CD14-positive monocyte (primary cell): ENCODE measurements at regions not wholly inside any gene's neighbourhood (a gene's known extent, or its start where the extent isn't known, plus 50 kb on each side); places are given as distances from the start of the nearest gene placed in this dataset.

Source experiments
- DNase-seq, 3 donors: peaks; one replicate each; pipeline ENCODE4 v3.0.0-alpha.2; 2011 to 2022
- H2AFZ ChIP-seq: 2 replicates; pipeline ENCODE4 v1.6.0; 2012; ENCODE audit warnings: mild to moderate bottlenecking, low read depth, low read length, inconsistent platforms; ENCODE audit not compliant: insufficient read depth, poor library complexity, severe bottlenecking
- H3K27ac ChIP-seq, 2 donors: 1 replicate in 1 of 2; 2 replicates in 1 of 2; pipeline ENCODE4 v1.5.1; 2012 to 2013; ENCODE audit warnings: low read length in 2 of 2, control low read depth in 1 of 2, inconsistent platforms in 1 of 2, low read depth in 1 of 2, mild to moderate bottlenecking in 1 of 2
- H3K27me3 ChIP-seq, 2 donors: one replicate each; pipeline versions ENCODE4 v1.6.0 to v1.6.1; 2011 to 2013; ENCODE audit warnings: low read length in 2 of 2; ENCODE audit not compliant: control insufficient read depth in 2 of 2, insufficient read depth in 2 of 2
- H3K36me3 ChIP-seq, 2 donors: replicated peaks in 1 of 2; 1 replicate in 1 of 2; 2 replicates in 1 of 2; pipeline versions ENCODE4 v1.5.1 to v1.6.1; 2012 to 2013; ENCODE audit warnings: low read length in 2 of 2, control low read depth in 1 of 2, inconsistent platforms in 1 of 2, mild to moderate bottlenecking in 1 of 2; ENCODE audit not compliant: insufficient read depth in 2 of 2, control insufficient read depth in 1 of 2
- H3K4me1 ChIP-seq, 2 donors: 1 replicate in 1 of 2; 2 replicates in 1 of 2; pipeline versions ENCODE4 v1.5.1 to v1.6.1; 2012 to 2013; ENCODE audit warnings: low read length in 2 of 2, control low read depth in 1 of 2, inconsistent platforms in 1 of 2, mild to moderate bottlenecking in 1 of 2, moderate library complexity in 1 of 2; ENCODE audit not compliant: insufficient read depth in 2 of 2, control insufficient read depth in 1 of 2
- H3K4me2 ChIP-seq: replicated peaks from 2 replicates; pipeline ENCODE3; 2012; ENCODE audit warnings: low read length, moderate library complexity, mild to moderate bottlenecking; ENCODE audit not compliant: poor library complexity, severe bottlenecking; ENCODE audit errors: extremely low read depth
- H3K4me3 ChIP-seq, 3 experiments: fragments of 200-600 bp in 1 of 3; sonication (generic) in 1 of 3; replicated peaks in 1 of 3; 1 replicate in 2 of 3; 2 replicates in 1 of 3; pipeline ENCODE4 v1.5.1; 2011 to 2013; ENCODE audit warnings: low read length in 3 of 3, mild to moderate bottlenecking in 3 of 3, control low read depth in 2 of 3, low read depth in 2 of 3, inconsistent platforms in 1 of 3, moderate library complexity in 1 of 3
- H3K79me2 ChIP-seq: 2 replicates; pipeline ENCODE4 v1.6.0; 2012; ENCODE audit warnings: mild to moderate bottlenecking, control low read depth, inconsistent platforms, low read length, moderate library complexity; ENCODE audit not compliant: insufficient read depth
- H3K9ac ChIP-seq: 2 replicates; pipeline ENCODE4 v1.6.0; 2017; ENCODE audit warnings: low read length, mild to moderate bottlenecking; ENCODE audit not compliant: insufficient read depth, poor library complexity, severe bottlenecking
- H3K9me3 ChIP-seq, 2 donors: replicated peaks in 1 of 2; 1 replicate in 1 of 2; 2 replicates in 1 of 2; pipeline versions ENCODE4 v1.5.1 to v1.6.1; 2012 to 2013; ENCODE audit warnings: low read length in 2 of 2, control low read depth in 1 of 2; ENCODE audit not compliant: control insufficient read depth in 1 of 2, insufficient read depth in 1 of 2
- H4K20me1 ChIP-seq: 2 replicates; pipeline ENCODE4 v1.6.0; 2012; ENCODE audit warnings: mild to moderate bottlenecking, low read length, control low read depth, moderate library complexity; ENCODE audit not compliant: insufficient read depth
- H3K27ac Mint-ChIP-seq, 7 donors: one replicate each; pipeline ENCODE4 v1.8.0; 2020; ENCODE audit warnings: mild to moderate bottlenecking in 7 of 7, mixed read lengths in 7 of 7, moderate library complexity in 6 of 7, inconsistent platforms in 2 of 7
- H3K27me3 Mint-ChIP-seq, 3 donors: one replicate each; pipeline ENCODE4 v1.8.0; 2021 to 2022; ENCODE audit warnings: low read depth in 3 of 3, mild to moderate bottlenecking in 3 of 3, mixed read lengths in 3 of 3, moderate library complexity in 3 of 3, inconsistent platforms in 1 of 3
- H3K36me3 Mint-ChIP-seq, 2 donors: one replicate each; pipeline ENCODE4 v1.8.0; 2020; ENCODE audit warnings: mixed read lengths in 2 of 2, inconsistent platforms in 1 of 2, mild to moderate bottlenecking in 1 of 2
- H3K4me1 Mint-ChIP-seq: one replicate; pipeline ENCODE4 v1.8.0; 2020; ENCODE audit warnings: mild to moderate bottlenecking, mixed read lengths
- H3K4me3 Mint-ChIP-seq, 2 donors: one replicate each; pipeline ENCODE4 v1.8.0; 2020; ENCODE audit warnings: mild to moderate bottlenecking in 2 of 2, mixed read lengths in 2 of 2, moderate library complexity in 1 of 2
- H3K9me3 Mint-ChIP-seq, 7 donors: one replicate each; pipeline ENCODE4 v1.8.0; 2020 to 2022; ENCODE audit warnings: mixed read lengths in 7 of 7, mild to moderate bottlenecking in 6 of 7, moderate library complexity in 6 of 7, inconsistent platforms in 2 of 7
- CTCF ChIP-seq: fragments of 200-600 bp; IDR thresholded peaks from one replicate; pipeline ENCODE4 v1.8.0; 2022; ENCODE audit warnings: antibody characterized with exemption, mild to moderate bottlenecking
- WGBS: methylation state at CpG from one replicate; pipeline ENCODE4 v1.1.5; 2013; ENCODE audit warnings: missing lambda C conversion rate; ENCODE audit not compliant: insufficient coverage; 5-methylcytosine and 5-hydroxymethylcytosine counted together
- intact Hi-C, 2 donors: fragments of 100-400 bp; cut with micrococcal nuclease; formaldehyde crosslinking; loops; one replicate each; pipeline versions ENCODE4 v1.15.0 to v1.15.1; 2023

DNA sequence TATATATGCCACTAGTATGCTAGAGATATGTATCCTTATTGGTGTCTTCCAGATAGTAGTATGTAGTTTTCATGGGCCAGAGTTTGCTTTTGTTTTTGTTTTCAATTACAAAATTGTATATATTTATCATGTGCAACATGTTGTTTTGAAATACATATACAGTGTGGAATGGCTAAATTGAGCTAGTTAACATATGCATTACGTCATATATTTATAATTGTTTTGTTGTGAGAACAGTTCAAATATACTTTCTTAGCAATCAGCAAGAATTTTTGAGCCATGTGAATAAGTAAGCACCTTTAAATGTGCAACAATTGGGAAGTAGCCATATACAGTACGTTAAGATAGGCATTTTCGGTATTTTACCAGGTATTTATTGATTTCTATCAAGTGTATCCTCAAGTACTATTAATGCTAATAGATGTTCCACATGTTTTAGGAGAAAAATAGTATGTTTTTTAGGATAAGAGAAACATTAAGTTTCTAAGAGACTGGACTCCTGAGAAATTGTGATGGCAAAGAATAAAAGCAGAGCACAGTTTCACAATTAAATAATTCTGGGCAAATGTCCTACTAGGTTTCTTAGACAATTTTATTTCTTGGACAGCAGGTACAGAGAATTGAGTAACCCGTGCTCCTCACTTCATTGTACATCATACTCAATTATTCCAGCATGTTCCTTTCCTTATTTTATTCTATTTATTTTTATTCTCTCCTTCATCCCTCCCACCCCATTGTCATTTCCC lies 60.5 kb upstream of the SLC5A12 start:
- Histone ChIP-seq H3K27ac (no peak overlapping the region), H3K4me1 (no peaks in the 10 kb centered on the region), H4K20me1 (no peaks in the 10 kb centered on the region), H3K9ac (no peak overlapping the region), H3K27me3 (no peaks in the 10 kb centered on the region), H3K36me3 (no peaks in the 10 kb centered on the region), H3K79me2 (no peaks in the 10 kb centered on the region), H3K4me3 (no peak overlapping the region), H3K4me2 (no peak overlapping the region), H2AFZ (no peak overlapping the region), H3K9me3 (peaks cover 9 to 14% of the 10 kb centered on the region in 2 donors)
- peaks cover 5 to 17% (median 12%) of the 10 kb centered on the region in 7 donors for H3K9me3 Mint-ChIP-seq
- intact Hi-C loops: no loop called here
- H3K27ac Mint-ChIP-seq: no peak overlapping the region
- no peaks in the 10 kb centered on the region for H3K36me3 Mint-ChIP-seq
- no peak for DNase-seq
- WGBS: no CpG with 5 or more reads among the region's 4 CpGs
- no peaks in the 10 kb centered on the region for H3K4me1 Mint-ChIP-seq
- H3K4me3 Mint-ChIP-seq: no peak overlapping the region
- no peaks in the 10 kb centered on the region for H3K27me3 Mint-ChIP-seq
- TF ChIP-seq CTCF: no peak

DNA sequence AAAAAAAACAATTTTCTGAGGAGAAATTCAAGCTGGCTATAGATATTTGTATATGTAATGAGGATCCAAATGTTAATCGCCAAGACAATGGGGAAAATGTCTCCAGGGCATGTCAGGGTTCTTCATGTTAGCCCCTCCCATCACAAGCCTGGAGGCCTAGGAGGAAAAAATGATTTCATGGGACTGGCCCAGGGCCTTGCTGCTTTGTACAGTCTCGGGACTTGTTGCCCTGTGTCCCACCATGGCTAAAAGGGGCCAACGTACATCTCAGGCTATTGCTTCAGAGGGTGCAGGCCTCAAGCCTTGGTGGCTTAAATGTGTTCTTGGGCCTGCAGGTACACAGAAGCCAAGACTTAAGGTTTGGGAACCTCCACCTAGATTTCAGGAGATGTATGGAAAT lies 62.1 kb upstream of the SLC5A12 start:
- no peak overlapping the region for H2AFZ ChIP-seq
- Mint-ChIP-seq H3K4me3 (no peak overlapping the region), H3K9me3 (peaks cover 5 to 17% (median 12%) of the 10 kb centered on the region in 7 donors), H3K36me3 (no peaks in the 10 kb centered on the region), H3K4me1 (no peaks in the 10 kb centered on the region), H3K27me3 (no peaks in the 10 kb centered on the region), H3K27ac (no peak overlapping the region)
- H3K79me2 ChIP-seq: no peaks in the 10 kb centered on the region
- no peak overlapping the region for H3K4me2 ChIP-seq
- TF ChIP-seq CTCF: no peak
- intact Hi-C loops: no loop called here
- H3K9ac ChIP-seq: no peak overlapping the region
- DNase-seq: no peak
- no peaks in the 10 kb centered on the region for H3K4me1 ChIP-seq
- H3K27me3 ChIP-seq: no peaks in the 10 kb centered on the region
- H4K20me1 ChIP-seq: no peaks in the 10 kb centered on the region
- peaks cover 9 to 14% of the 10 kb centered on the region in 2 donors for H3K9me3 ChIP-seq
- H3K36me3 ChIP-seq: no peaks in the 10 kb centered on the region
- H3K27ac ChIP-seq: no peak overlapping the region
- H3K4me3 ChIP-seq: no peak overlapping the region
- 73% methylated on average over 2 of the region's 3 CpGs for WGBS
